Limb (tissue), 2 donors: ENCODE measurements at regions not wholly inside any gene's neighbourhood (a gene's known extent, or its start where the extent isn't known, plus 50 kb on each side); places are given as distances from the start of the nearest gene placed in this dataset.
A peak's percentile ranks its signal among the peaks of the same experiment; 100 is the strongest.

Source experiments
- DNase-seq, 2 donors: peaks; one replicate each; pipeline ENCODE4 v3.0.0-alpha.2; 2016; ENCODE audit errors: extremely low spot score in 2 of 2

DNA sequence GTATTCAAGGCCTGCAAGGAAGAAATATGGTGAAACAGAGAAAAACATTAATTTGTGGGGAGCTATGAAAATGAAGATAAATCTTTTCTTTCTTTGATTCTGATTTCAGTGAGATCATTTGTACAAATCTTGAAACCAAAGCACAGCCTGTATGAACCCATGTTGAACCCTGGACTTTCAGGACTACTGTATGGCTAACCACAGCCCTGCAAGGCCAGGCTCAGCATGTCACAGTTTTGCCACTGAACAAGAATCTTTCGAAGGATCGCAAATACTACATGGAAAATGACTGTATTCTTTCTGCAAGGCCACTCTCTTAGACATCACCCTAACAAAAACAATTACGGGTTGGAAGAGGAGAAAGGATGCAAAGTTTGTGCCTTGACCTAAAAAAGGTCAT lies 161.7 kb upstream of the MAF start:
- no peak for DNase-seq

DNA sequence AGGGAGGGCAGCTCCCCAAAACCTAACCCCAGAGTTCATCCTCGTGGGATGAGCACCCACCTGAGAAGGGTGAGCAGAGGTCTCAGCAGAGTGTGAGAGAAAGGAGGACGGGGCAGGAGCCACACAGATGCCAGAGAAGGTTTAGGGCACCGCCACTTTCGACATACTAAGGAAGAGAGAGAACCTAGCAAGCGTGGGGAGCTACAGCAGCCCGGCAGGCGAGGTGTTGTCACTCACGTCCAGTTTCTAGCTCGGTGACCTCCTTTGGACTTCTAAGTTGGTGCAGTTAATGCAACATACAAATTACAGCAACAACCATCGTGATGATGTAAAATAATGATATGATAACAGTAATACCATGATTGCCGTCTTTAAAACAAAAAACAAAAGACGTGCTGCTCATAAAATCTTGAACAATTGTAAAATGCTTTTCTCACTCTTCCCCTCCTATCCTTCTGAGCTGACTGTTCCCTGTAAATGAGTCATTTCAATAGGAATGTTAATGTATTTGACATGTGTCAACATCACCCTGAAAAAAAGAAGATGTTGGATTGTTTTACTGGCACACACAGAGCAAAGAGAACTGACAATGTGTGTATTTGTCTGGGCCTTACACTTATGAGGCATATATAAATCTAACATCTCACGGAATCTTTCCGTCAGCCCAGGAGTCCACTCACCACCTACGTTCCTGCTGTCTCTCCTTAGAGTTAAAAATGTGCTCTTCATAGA lies 158.2 kb upstream of the MAF start:
- DNase-seq, result no peak

DNA sequence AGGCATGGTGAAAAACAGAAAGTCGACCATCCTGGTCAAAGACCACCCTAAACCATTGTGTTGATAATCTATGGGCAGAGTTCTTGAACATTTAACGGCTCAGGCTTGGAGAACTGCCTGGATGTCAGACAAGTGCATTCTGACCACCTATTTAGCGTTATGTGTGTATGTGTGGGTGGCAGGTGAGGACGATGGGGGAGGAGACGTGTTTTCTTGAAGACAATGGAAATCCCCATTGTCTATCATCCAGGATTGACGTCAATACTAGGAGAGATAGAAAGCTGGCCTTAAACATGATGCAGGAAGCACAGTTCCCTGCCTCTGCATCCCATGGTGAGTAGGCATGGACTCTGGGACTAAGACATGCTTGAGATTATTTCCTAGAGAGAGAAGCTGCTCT lies 157.4 kb upstream of the MAF start:
- no peak for DNase-seq

DNA sequence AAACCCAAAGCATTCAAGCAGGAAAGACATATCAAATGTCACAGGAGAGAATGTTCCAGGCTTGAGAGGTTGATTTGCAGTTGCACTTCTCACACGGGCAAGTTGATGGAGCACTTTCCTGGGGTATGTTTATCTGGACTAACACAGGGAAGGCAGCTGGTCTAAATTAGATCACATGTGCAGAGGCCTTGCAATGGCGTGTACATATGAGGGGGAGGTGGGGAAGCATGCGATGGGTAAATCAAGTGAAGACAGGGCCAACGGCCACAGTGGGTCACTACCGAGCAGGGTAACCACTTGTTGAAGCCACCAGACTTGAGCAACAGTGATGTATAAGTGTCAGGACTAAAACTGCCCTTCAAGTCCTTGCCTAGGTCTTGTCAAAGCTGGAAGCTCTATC lies 156.6 kb upstream of the MAF start:
- no peak for DNase-seq

DNA sequence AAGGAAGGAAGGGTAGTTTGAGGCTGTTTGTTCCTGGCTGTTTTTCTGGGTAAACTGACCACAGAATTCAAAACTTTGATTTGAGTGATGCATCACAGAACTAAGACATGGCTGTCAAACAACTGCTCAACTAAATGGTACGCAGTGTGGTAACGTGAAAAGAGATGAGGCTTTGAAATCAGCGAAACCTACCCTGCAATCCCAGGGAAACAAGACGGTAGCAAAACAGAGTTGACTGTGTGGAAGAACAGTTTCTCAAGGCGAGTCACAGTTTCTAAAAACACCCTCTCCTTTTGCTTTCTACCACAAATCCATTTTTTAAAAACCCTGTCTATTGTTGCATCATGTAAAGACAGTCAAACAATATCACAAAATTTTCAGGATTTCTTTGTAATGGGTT lies 156.0 kb upstream of the MAF start:
- DNase-seq, result no peak

DNA sequence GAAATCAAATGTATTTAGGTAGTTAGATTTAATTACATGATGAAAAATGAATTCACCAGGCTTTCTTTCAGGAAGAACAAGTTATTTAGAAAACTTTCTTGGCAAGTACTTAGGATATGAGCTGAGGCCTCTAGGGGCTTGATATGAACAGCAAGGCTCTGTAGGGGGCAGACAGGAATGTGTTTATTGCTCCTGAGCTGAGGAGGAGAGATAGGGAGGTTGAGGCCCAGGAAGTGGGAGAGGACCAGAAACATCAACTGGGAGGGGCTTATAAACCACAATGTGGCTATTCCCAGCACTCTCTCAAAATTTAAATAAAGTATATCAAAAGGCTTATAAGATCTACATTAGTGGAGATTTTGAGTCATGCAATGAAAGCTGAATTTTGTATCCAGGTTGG lies 154.0 kb upstream of the MAF start:
- DNase-seq, result no peak

DNA sequence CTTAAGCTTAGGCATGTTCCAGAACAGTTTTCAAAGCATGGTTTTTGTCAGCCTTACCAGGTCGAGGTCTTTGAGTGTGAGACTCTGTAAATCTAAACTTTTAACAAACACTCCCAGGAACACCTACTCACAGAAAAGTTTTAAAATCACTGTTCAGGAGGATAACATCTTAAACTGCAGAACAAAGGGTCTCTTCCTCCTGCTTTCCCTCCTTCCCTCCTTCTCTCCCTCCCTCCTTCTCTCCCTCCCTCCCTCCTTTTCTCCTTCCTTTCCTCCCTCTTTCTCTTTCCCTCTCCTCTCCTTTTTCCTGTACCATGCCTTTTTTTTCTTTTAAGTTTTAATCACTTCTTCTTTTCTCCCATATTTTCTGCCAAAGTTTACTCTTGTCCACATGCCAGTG lies 153.5 kb upstream of the MAF start:
- DNase-seq, result no peak

DNA sequence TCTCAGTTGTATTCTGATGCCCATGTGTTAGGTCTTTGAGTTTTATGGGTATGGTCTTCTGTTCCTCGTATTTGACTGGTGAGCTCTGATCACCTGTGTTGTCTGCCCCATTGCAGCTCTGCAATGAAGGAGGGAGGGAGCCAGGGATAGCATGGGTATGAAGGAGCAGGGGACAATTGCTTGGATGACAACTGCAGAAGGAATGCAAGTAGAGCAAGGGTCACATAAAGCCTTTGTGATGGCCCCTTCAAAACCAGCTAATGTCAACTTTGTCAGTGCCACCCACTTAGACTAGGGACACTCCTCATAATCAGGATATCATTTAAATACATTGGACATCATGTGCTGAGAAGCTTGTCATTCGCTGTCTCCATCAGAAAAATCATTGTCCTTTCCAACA lies 152.7 kb upstream of the MAF start:
- no peak for DNase-seq

DNA sequence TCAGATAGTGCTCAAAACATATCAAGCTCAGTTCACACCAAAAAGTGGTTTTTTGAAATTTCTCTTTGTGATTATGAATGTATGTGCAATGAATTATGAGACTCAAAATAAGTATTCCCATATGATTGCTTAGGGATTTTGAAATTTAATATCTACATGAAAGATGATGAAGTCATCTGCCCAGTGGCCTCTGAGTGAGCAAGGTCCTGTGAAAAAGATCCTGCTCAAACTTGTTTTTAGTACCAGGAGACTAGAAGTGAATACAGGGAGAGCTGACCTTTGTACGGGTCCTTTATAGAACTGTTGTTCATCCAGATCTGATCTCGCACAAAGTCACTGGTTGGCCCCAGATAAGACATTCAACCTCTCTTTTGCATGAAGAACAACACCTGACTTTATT lies 151.9 kb upstream of the MAF start:
- no peak for DNase-seq

DNA sequence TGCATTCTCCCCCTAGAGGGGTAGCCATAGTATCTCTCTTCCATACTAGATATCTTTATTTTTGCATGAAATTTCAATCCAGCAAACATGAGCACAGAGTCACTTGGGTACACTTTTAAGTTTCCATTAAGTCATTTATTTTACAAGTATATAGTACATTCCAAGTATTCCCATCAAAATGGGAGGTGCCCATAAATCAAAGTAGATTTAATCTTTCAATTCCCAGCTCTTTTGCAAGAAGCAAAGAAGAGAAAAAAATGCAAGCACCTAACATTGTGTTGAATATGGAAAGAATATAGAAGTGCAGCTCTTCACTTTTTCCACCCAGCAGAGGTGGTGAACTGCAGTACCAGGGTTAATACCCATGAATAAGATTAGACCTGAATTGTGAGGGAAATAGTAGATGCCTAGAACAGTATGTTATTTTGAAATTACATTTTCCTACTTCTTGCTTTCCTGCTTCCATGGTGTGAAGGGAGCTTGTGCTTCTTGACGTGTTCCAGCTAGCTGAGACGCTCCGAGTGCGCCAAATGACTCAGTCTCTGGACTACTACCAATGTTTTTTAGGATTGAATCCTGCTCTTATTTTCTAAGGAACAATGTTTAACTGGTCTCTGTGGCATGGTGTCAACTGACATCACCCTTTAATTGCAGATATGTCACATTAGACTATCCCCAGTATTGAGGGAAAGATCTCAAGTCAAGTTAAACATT lies 151.1 kb upstream of the MAF start:
- DNase-seq, result peak in 1 of 2 donors; percentile 73

DNA sequence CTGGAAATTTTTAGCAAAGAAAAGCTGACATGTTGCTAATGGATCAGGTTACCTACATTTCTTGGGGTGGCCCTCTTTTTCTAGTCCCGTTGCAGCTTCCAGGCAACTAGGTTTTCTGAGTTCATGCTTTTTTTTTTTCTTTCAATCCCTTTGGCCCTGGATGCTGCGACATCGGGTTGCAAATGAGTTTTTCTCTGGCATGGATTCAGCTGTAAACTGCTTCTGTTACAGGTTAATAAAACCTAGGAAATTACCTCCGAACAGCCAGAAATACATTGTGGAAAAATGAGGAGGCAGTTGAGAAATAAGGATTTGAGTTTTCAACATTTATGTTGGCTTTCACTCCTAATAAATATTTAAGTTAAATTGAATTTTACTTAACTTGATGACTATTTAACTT lies 149.8 kb upstream of the MAF start:
- DNase-seq, result no peak

DNA sequence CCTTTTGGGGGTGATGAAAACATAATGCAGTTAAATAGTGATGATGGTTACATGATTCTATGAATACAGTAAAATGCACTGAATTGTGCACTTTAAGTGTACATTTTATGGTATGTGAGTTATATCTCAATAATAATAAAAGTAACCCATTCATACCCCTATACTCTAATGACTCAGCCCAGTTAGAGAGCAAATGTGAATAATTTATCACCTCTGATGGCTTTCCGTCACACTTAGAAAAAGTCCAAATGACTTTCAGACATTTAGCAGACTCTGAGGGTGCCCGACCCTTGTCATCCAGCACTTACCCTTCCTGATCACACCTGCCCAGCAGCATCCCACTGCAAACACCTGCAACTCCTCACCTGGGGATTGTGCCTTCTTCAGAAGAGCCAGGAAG lies 148.1 kb upstream of the MAF start:
- DNase-seq, result no peak

DNA sequence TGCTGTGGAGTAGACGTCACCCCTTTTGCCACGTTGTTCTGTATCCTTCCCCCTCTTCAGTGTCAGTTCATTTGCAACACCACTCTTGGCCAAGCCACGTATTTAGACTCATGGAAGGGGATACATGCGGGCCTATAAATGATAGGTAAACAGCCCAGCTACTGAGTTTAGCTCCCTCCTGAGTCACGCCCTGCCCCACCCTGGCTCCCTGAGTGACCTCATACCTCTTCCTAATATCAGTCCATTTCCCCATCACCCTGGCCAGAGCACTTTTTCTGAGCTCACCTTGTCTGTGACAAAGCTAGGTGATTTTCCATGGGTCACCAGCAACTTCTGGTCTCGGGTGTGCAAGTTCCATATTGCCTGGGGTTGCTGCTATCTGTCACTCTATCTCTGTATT lies 147.2 kb upstream of the MAF start:
- no peak for DNase-seq

DNA sequence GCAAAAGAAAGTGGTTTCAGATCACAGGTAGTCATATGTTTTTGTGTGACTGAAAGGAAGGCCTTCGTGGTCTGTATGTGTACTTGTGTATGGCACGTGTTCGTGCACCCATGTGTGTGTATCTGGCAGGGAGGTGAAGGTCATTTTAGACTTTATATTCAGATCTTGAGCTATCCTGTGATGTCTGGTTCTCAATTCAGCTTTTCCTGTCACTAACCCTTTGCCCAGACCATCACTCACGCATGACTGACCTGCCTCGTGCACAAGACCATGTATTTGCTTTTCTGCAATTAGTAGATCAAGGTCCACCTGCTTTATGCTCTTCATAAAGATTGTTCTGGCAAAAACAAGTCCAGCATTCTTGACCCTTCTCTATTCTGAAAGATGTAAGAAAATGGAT lies 139.7 kb upstream of the MAF start:
- DNase-seq, result no peak

DNA sequence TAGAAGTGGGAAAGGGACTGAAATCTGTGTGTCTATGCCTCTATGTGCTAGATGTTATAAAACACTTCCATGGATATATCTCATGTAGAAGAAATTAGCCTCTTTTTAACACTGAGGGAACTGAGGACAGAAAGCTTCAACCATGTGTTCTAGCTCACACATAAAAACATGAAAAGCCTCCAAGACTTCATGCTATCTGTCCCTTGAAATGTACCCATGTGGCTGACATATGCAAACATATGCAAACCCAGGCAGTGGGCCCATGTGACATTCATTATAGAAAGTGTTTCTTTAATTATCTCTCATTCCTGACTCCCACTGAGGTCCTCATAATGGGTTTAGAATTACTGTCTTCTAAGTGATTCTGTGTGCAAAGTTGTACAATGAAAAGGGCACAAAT lies 134.7 kb upstream of the MAF start:
- no peak for DNase-seq

DNA sequence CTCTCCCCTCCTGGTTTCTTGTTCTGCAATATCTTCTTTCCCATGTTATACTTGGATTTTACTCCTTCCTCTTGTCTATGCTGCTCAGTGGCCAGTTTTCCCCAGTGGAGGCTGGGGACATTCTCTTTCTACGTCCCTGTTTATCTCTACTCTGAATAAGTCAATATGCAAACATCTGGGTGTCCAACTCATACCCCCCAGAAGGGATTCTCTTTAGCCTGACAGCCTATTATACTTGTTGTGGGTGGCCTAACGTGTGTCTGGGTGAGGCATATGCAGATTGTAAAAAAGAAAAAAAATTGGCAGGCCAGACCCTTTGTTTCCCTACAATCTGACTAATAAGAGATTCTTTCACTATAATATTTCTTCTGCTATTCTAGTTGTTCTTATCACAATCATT lies 134.2 kb upstream of the MAF start:
- no peak for DNase-seq

DNA sequence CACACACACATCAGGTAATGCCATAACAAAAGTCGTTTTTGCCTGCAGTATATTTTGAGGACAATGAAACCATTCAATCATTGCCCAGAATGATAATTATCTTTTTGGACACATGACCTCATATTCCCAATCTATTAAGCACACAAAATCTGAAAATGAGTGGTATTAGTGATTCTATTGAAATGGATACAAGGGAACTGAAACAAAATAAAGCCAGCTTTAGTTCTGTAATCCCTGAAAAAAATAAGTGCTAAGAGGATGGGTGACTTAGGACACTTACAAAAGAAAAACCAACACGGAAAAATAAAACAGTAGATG lies 128.3 kb upstream of the MAF start:
- DNase-seq, result no peak

DNA sequence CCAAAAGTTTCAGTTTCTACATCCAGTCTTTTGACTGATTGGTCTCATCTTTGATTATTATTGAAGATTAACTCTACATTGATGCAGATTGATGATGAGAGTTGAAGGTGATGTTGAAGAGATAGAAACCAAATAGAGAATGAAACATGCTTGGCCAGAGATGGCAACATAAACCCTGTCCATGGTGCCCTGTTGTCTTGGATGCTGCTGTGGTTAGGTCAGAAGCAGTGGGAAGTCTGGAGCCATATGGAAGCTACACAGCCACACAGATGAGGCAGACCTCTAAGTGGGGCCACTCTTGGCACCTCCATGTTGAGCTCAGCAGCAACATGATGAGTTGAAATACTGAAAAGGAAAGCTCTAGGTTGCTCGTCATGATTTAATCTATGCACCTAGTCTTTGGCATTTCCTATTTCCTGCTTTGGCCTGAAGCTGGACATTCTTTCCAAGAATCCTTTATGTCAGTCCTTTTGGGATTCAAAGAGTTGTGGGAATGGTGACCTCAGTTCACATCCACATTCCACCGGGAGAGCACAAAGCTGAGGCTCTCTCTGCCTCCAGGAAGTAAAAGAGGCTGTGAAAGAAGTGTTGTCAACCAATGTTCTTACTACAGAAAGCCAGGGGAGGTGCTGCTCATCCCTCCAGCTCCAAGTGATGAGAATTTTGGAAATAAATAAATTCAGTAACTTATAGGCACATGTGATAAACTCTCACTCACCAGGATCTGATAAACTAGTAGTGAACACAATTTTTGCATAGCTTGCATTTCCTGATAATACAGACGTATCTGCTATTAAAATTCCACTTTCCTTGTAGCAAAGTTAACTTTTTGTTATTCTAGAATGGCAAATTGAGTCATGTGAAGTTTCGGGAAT lies 127.7 kb upstream of the MAF start:
- DNase-seq, result no peak

DNA sequence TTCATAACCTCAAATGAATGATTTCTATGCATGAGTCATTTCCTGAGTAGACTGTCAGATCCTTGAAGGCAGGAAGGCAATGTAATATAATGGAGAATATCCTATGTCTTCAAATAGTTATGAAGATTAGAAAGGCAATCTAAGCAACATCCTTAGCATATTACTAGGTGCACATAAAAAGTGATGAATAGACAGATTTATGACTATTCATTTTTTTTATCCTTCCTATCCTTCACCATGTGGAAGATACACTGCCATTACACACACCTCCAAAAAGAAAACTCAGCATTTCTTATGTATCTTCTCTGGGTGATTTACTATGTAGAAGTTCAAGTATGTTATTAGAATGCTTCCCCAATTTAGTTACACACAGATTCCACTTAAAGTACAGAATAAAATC lies 126.4 kb upstream of the MAF start:
- no peak for DNase-seq

DNA sequence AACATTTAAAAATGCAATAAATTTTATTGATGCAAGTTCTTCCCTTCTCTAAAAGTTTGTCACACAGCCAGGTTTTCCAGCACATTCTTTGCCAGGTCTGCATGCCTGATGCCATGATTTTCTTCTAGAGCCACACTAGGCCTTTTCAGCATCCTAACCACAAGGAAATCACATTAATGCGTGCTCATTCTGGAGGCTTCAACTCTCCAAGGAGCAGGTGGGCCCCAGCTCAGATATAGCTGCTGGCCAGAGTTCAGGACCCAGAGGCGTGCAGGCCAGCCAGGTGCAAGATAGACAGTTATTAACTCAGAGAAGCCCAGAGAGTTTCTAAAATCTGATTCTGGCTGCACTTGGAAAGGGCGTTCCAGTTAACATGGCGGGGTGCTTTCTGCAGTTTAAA lies 124.5 kb upstream of the MAF start:
- DNase-seq, result peak; percentile 40 to 51

DNA sequence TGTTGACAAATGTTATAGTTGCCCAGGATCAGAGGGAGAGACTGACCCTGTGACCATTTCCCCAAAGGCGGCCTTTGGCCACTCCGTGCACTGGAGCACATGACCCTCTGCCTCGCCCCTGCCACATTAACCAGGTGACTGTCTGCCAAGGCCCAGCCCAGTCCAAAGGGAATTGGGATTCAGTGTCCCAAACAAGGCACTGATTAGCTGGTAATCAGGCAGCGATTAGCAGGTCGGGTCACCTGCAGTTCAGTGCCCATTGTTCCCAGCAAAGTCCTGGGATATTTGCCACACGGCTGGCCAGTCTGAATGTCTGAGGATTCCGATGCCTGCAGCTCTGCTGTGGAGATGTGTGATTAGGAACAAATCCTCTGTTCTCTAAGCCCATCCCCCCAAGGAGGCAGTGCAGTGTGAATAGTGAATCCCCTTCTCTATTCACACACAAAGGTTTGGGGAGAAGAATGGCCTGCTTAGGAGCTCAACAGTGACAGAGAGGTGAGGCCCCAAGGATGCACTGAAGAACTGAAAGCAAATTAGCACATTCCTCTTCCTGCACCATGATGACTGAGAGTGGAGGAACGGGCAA lies 123.1 kb upstream of the MAF start:
- DNase-seq, result no peak

DNA sequence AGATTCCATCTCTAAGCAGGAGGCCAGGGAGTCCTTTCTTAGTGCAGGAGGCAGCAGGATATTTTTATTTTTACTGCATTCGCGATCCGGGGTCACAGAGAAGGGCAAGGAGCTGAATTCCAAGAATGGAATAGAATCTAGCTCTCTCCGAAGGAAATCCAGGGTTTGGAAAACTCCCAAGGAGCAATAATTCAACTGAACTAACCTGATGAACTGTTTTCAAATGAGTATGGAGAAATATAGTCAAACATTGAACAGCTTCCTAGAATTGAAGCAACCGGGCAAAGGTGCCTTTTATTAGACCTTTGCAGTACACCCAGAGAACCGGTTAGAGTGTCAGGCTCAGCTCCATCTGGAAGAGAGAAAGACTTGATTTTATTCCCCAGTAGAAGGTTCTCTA lies 120.7 kb upstream of the MAF start:
- DNase-seq, result peak in 1 of 2 donors; percentile 50
